WI38 (cell line): ENCODE measurements at regions not wholly inside any gene's neighbourhood (a gene's known extent, or its start where the extent isn't known, plus 50 kb on each side); places are given as distances from the start of the nearest gene placed in this dataset.

ENCODE experiments used
- H3K4me3 ChIP-seq: 2 replicates; pipeline ENCODE4 v1.5.1; 2011; ENCODE audit warnings: low read depth, mild to moderate bottlenecking, control low read depth, low read length
- TF ChIP-seq, protein P1 (sequence below): IDR thresholded peaks from 2 replicates; pipeline ENCODE4 v1.5.1; 2012; ENCODE audit warnings: low read depth, mild to moderate bottlenecking, control low read depth, low read length

DNA sequence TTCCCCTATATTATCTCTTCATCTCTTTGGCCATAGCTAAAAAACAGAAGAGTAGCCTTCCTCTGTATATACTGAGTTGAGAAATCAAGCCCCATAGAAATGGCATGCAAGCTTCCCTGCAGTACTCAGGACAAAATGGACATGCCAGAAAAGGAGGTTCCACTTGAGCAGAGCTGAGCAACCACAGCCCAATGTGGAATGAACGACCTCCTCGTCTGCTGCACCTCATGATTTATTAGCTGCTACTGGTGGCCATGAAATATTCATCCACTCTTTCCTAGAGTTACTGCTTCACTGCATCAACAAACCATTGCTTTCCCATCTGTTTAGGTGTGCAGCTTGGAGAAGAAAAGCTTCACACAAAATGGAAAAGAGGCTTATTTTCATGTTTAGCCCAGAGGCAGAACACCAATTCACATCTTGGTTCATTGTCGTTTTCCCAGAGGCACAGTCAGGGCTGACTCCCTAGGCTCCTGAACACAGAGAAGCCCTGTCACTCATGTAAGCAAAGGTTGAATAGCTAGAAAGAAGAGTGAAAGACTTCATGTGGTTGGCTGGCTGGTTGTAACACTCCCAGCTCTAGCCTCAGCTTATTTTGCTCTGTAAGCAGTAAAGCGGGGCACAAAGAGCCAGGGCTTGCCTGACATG, 148.0 kb downstream of the TSEN15 start:
- H3K4me3 ChIP-seq = no peak overlapping the region
- TF ChIP-seq, protein P1, sequence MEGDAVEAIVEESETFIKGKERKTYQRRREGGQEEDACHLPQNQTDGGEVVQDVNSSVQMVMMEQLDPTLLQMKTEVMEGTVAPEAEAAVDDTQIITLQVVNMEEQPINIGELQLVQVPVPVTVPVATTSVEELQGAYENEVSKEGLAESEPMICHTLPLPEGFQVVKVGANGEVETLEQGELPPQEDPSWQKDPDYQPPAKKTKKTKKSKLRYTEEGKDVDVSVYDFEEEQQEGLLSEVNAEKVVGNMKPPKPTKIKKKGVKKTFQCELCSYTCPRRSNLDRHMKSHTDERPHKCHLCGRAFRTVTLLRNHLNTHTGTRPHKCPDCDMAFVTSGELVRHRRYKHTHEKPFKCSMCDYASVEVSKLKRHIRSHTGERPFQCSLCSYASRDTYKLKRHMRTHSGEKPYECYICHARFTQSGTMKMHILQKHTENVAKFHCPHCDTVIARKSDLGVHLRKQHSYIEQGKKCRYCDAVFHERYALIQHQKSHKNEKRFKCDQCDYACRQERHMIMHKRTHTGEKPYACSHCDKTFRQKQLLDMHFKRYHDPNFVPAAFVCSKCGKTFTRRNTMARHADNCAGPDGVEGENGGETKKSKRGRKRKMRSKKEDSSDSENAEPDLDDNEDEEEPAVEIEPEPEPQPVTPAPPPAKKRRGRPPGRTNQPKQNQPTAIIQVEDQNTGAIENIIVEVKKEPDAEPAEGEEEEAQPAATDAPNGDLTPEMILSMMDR = no peak

- TF ChIP-seq, protein P1 = no peak
- no peak overlapping the region for H3K4me3 ChIP-seq
These were observed 157.1 kb downstream of the TSEN15 start for GRCh38 chr1:184208622-184209021.

- TF ChIP-seq, protein P1 = no peak
- no peak overlapping the region for H3K4me3 ChIP-seq
These were observed 158.5 kb downstream of the TSEN15 start for GRCh38 chr1:184210031-184210430.

DNA sequence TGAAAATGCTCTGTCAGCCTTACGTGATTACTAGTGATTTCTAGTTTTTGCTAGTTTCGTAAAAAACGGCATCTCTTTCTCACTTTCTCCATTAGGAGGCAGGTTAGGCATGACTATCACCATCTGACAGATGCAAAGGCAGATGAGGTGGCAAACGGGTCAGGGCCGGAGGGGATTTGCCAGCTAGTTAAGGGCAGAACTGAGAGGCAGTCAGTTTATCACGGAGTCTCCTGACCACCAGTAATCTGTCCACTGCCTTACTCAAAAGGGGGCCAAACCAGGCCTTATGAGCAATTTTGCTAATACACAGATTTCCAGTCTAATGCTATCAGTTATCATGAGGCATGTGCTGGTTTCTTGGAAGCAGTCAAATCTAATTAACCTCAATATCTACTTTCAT, 159.3 kb downstream of the TSEN15 start:
- TF ChIP-seq, protein P1 = no peak
- no peak overlapping the region for H3K4me3 ChIP-seq

DNA sequence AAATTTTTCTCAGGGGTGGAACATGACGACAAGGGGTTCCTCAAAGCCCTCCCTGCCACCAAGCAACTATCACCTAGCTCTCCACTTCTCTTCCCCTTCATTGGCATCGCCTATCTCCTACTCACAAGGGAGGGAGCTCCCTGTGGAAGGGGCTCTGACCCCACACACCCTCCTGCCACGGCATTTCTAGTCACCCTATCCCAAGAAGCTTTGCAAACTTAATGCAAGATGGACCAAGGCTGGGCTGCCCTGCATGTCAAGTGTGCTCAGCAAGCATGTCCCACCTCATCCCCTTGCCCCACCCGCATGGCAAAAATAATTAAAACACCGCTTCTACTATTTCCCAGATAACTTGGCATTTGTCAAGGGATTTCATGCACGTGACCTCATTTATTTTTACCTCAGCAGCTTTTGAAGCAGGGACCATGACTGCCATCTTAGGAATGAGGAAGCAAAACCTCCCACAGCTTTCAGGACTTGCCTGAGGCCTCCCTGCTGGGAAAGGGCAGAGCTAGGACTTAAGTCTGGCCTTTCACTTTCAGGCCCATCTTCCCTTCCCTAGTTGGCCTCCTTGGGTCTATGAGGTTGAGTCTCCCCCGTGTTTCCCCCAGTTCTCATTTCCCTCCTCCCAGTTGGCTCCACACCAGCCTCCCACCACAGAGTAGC, 161.3 kb downstream of the TSEN15 start:
- no peak overlapping the region for H3K4me3 ChIP-seq
- TF ChIP-seq, protein P1 = no peak

- TF ChIP-seq, protein P1 = no peak
These were observed 162.6 kb downstream of the TSEN15 start for GRCh38 chr1:184214128-184214527.

DNA sequence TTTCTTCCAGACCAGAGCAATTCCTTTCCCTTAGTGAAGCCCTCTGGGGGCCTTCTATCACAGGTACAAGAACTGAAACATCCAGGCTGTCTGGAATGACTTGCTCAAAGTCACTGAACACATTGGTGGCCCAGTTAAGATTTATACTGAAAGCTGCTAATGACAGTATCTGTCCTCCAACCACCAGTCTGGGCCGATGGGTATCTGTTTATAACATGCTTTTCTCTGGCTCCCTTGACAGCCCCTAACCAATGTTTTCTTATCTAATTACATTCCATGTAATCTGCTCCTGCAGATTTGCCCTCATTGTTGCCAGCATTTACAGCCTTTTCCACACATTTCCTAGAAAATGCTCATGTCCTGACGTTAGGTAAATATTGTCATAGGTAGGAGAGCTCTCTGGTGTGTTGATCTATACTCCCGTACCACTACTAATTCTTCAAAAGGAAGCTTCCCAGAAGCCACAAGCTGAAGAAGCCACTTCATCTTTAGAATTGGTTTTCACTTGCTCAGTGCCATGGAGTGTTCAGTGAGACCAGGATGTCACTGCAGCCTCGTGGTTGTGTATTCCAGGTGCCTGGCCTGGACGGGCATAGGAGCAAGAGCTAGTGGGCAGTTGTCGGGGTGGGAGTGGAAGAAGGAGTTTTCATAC, 163.9 kb downstream of the TSEN15 start:
- H3K4me3 ChIP-seq = no peak overlapping the region
- TF ChIP-seq, protein P1 = no peak

More at GRCh38 chr1:184214128-184214527, 162.6 kb downstream of the TSEN15 start:
- no peak overlapping the region for H3K4me3 ChIP-seq
